ENCODE measurements at regions not wholly inside any gene's neighbourhood (a gene's known extent, or its start where the extent isn't known, plus 50 kb on each side); places are given as distances from the start of the nearest gene placed in this dataset.
"Not testable (repeated sequence)": the region's sequence is repeated elsewhere in the genome, so short reads cannot be mapped to it uniquely, and the experiment has no call there.

DNA sequence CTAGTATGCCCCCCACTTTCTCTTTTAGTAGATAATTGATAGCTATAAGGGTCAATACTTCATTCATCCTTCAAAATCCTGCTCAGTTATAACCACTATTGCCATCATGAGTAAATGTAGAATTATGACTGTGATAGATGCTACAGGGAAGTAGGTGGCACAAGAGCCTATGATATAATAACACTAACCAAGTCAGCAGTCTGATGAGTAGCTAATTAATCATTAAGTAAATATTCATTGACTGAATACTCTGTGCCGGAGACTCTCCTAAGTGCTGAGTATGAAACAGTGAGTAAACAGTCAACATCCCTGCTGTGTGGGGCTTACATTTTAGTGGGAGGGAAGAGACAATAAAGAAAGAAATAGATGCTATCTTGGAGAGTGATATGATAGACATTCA, 430.3 kb upstream of the ZNF462 start:
- no peak for DNase-seq (ENCODE audit: low read depth in 2 of 2)

DNA sequence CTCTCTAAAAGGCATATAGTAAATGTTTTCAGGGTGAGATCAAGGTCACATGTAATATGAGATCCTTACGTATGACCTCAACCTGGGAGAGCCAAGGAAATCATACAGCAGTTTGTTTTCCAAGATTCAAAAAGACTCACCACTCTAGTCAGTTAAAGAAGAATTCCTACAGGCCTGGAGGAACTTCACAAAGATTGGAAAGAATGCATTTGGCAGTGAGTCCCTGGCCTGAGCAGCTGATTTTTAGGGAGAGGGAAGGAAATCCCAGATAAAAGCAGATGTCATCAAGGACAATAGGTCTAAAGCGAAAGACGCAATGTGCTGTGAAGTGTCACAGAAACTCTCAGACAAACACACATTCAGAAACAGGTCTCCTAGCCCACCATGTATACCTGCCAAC, 424.0 kb upstream of the ZNF462 start:
- DNase-seq (ENCODE audit: low read depth in 2 of 2), result no peak

DNA sequence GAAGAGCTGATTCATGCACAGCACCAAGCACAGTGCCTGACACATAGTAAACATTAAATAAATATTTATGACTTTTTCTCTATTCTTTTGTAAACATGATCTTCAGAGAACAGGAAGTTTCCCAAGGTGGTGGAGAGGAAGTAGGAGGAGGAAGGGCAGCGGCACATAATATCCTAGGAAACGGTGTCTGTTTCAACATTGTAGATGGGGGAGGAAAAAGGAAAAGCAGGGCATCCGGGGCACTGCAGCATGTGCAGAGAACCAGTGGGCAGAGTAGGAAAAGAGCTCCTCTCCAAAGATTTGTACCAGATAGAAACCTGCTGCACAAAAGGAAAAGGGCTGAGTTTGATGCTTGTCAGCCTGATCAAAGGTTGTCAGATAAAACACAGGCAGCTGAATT, 421.7 kb upstream of the ZNF462 start:
- no peak for DNase-seq (ENCODE audit: low read depth in 2 of 2)

DNA sequence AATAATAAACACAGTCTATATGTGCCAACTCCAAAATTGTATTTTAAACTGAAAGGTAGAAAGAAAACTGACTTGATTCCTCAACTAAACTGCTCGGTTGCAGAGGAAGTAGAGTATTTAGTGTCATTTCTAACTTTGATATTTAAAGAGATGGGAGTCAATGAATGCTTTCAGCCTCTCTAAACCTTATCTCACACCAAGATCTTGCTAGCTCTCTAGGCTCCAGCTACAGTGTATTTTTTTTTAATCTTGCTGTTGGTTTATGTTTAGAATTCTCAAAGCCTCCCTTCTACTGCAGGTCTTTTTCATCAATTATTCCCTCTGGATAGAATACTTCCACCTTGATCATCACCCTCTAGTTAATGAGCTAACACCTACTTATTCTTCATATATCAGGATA, 419.4 kb upstream of the ZNF462 start:
- DNase-seq (ENCODE audit: low read depth in 2 of 2), result no peak

DNA sequence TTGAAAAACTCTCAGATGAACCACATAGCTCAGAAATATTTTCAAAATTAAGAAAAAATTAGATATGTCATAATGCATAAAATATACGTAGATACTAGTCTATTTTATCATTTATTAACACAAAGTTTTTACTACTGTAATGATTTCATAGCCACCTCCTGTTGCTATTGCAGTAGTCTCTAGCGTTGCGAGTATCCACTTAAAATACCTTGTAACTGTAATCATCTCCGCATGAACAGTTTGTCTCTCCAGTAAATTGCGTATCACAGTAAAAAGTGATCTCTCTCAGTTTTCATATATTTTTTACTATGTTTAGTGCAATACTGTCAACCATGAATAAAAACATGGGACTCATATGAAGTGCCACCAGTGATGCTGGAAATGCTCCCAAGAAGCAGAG, 417.9 kb upstream of the ZNF462 start:
- no peak for DNase-seq (ENCODE audit: low read depth in 2 of 2)

DNA sequence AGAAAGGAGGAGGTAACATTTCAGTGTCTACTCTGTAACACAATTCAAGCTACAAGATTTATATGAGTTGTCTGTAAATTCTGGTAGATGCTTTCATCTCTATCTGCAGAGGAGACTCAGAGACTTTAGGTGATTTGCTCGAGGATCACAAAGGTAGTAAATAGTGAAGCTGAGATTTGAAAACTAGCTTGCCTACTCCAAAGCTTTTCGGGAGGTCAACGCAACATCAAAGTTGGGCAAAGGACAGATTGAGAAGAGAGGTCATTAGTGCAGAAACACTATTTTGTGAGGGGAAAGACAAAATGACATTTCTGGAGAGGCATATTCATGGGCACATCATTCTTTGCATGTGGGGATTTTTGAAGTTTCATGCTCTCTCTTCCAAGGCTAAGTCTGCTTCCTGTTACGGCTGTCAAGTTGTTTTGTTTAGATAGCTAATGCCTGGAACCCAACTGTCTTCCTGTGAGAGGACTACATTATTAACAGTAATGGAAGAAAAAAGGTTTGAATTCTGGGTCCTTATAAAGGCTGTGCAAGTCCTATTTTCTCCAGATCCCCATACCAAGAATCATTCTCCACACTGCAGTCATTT, 413.5 kb upstream of the ZNF462 start:
- no peak for DNase-seq (ENCODE audit: low read depth in 2 of 2)

DNA sequence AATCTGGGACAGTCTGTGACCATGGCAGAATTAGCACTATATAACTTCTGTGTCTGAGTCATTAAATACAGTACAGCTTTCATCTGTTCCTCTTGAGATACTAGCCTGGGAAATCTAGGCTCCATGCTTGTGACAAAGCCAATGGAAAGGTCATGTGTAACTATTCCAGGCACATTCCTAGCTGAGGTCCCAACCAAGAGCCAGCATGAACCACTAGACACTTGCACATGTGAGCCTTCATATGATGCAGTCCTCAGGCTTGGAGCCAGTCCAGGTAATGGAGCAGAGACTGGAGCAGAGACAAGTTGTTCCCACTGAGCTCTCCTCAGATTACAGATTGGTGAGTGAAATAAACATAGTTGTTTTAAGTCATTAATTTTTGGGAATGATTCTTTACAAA, 412.4 kb upstream of the ZNF462 start:
- DNase-seq (ENCODE audit: low read depth in 2 of 2), result no peak

DNA sequence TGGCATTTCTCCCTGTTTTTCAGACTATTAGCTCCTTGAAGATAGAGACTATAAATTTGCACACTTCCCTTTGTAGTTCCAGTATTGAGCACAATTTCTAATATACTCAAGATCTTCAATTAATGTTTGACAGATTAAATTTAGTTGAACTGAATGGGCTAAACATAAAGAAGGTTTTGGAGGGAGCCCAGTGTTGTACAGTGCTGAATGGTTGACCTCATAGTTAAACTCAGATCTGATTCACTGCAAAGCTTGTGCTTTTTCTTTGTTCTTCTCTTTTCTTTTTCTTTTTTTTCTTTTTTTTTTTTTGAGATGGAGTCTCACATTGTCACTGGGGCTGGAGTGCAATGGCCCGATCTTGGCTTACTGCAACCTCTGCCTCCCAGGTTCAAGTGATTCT, 411.7 kb upstream of the ZNF462 start:
- DNase-seq (ENCODE audit: low read depth in 2 of 2), result no peak

DNA sequence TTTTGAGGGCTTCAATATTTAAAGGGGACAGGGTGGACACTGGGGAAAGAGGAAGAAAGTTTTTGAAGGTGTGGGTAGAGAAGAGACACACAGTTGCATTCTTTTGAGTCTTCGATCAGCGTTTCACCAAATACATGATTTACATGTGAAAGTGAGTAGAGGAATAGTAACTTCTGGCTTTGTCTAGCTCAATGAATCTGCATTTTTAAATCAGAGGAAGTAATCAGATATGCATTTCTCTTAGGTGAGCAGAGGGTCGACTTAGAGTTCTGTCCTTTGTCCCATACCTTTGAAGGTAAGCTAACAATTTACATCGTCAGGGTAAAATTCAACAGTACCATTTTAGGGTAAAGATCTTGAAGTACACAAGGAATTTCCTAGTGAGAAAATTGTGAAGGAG, 406.4 kb upstream of the ZNF462 start:
- no peak for DNase-seq (ENCODE audit: low read depth in 2 of 2)

DNA sequence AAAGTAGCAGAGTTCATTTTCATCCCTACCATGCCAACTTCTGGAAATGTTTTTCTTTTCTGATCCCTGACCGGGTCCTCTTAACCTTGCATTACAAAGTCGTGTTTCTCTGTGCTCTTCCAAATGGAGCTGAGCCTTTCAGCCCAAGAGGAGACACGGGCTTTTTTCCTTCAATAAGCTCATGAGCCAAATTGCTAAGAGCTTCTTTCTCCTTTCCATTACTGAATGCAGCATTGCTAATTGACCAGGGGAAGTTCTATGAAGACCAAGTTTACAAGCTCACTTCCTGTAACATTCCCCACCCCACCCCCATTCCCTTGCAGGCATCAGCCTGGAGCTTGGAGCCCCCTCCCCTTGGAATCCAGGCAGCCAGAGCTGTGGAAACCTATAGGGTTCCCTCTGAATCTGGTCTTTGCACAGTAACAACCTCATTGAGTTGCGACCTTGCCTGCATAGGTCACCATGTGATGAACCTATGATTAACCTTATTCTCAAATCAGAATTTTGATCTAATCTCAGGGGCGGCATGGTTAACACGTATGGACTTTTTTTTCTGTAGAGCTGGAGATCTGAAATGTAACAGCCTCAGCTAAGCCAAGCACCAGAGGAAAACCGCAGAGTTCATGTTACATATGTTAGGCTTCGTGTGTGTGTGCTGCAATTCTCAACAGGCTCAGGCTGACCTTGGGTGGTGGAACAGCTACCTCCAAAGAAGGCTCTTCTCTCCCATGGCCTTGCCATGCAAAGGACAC, 395.7 kb upstream of the ZNF462 start:
- no peak for DNase-seq (ENCODE audit: low read depth in 2 of 2)

DNA sequence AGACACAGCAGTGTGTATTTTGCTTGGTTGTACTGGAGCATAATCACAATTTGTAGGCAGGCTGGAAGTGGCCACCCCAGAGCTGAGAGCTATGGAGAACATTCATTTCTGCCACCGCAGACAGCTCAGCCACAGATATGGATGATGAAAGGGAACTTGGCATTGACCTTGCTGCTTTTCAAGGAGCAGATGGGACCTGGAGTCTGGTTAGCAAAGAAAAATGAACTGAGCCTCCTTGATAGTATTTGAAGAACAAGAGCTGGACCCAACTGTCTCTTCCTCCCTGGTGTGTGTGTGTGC, 395.2 kb upstream of the ZNF462 start:
- DNase-seq (ENCODE audit: low read depth in 2 of 2), result no peak

DNA sequence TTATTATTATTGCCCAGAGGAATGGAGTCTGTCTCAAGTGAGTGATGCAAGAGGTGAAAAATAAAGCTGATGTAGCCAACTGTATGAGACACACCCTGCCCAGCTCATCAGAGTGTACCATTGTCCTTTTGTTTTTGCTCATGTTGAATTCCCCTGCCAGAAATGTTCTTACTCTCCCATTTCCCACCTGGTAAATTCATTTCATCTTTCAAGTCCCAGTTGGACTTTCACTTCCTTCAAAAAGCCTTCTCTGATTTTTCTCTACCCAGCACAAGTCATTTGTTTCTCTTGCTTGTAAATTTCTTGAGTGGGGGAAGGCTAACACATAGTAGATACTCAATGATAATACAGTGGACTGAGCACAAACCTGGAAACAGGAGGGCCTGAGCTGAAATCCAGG, 394.5 kb upstream of the ZNF462 start:
- DNase-seq (ENCODE audit: low read depth in 2 of 2), result no peak

DNA sequence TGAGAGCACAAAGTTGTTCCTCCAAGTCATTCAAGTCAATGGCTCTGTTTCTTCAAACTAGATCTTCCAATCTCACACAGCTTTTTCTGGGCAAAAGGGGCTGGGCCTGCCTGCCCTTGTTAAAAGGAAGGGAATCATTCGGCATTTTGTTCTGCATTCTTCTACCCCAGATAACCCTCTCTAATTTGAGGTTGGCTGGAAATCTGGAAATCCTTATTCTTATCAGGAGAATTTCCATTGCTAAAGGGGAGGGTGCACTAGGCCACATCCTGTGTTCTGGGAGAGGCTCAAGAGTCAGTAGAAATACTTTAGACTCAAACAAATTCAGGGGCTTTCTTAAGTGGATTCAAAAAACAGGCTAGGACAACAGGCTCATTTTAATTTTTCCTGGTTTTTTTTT, 384.7 kb upstream of the ZNF462 start:
- no peak for DNase-seq (ENCODE audit: low read depth in 2 of 2)

DNA sequence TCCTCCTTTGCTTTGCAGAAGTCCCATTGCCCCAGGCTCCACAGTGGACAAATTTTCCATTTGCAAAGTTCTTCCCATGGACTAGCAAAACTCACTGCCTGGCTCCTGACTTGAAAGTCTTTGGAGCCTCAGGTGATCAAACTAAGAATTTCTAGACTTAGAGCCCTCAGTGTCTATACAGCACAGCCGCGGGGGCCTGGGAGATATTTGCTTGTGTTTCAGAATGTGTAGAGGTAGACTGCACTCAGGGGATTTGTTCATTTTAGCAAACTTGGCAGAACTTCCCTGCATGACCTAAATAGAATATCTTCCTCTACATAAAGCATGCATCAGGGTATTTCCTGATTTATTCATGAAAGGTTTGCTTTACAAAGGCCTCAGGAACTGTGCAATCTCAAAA, 384.2 kb upstream of the ZNF462 start:
- DNase-seq (ENCODE audit: low read depth in 2 of 2), result no peak

DNA sequence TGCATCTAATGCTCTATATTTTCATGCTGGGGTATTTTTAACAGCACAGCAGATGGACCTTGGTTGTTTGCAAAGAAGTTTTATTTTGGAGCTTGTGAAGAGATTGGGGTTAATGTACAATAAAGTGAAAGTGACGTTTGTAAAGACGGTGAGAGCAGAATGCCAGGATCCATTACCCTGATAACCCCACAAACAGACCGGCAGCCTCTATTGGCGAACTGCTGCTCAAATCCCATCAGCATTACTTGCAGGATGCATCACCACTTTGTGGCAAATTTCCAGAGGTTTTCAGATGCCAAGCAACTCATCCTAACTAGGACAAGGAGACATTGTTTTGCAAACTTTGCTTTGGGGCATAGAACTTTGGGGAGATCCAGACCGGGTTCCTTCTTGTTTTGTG, 383.3 kb upstream of the ZNF462 start:
- DNase-seq (ENCODE audit: low read depth in 2 of 2), result no peak

DNA sequence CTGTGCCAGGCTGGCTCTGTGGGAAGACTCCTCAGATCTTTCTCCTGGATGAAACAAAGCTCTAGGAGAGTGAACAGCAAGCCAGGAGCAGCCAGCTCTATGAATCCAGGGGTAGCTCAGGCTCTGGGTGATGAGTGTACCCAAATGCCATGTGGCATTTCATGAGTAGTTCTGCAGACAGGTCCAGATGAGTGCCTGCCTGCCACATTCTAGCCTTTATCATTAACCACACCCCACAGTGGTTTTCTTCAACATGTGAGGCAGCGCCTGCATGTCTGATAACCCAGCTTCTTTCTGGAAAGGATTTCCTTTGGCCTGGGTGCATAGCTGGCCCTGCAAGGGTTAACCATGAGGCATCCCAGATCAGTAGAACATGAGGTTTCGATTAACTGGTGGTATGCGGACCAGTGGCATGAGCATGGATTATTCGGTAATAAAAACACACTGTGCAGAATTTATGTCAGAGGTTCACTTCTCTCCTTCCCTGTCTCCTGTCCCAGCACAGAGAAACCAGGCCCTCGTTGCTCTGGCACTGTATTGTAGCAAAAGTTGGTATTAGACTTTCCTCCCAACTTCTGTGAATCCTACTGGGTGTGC, 381.9 kb upstream of the ZNF462 start:
- DNase-seq (ENCODE audit: low read depth in 2 of 2), result no peak

DNA sequence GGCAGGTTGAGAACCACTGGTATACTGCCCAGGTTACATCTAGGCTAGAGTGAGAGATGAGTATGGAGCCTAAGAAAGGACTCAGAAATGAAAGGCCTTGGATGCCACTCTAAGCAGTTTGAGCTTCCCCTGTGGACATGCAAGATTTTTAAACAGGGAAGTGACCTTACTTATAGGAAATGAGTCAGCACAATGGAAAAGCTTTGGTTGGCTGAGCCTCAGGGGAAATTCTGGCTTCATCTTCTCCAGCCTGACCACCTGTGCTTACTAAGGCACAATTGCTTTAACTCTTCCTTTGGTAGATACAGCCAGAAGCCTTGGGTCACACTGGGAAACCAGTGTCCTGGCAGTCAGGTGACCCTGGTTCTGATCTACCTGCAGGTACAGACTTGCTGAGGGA, 380.2 kb upstream of the ZNF462 start:
- DNase-seq (ENCODE audit: low read depth in 2 of 2), result no peak

DNA sequence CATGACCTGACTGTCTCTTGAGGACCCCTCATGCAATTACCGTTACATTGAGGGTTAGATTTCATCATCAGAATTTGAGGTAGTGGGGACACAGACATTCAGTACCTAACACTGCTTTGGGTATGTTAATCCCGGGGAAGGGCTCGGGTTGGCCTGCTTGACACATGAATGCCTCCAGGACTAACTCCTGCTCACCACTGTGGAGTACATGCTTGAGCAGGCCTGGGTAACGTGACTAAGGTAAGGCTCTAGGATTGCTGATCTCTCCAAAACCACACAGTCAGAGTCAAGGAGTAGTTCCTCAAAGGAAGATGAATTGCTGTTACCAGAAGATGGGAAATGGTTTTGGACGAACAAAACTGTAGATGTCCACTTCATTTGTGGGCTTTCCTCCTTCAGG, 376.3 kb upstream of the ZNF462 start:
- DNase-seq (ENCODE audit: low read depth in 2 of 2), result no peak

DNA sequence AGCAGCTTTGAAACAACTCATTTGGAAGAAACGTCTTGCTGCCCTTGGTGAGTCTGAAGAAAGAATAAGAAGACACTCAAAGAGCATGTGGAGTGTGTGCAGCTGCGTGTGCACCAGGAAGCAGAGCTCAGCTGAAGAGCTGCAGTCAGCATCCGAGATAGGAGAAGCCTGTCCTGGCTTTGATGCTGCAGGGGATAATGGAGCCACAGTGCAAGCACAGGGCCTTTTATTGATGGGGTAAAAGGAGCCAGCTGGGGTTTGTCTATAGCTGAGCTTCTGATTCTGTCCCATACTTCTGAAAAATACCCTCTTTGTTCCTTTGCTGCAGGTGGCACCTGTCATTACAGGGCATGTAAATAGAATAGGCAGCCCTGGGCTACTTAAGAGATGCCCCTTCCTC, 375.7 kb upstream of the ZNF462 start:
- no peak for DNase-seq (ENCODE audit: low read depth in 2 of 2)

DNA sequence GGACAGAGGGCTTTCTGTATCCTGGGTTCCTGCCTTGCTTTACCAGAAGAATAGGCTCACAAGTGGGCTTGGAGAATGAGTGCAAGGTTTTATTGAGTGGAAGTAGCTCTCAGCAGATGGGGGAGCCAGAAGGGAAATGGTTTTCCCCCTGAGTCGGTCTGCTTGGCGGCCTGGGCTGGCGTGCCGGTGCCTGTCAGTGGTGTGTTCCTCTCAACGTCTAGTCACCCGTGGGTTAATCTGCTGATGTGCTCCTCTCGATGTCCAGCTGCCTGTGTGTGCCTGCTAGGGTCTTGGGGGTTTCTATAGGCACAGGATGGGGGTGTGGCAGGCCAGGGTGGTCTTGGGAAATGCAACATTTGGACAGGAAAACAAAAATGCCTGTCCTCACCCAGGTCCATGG, 370.8 kb upstream of the ZNF462 start:
- DNase-seq (ENCODE audit: low read depth in 2 of 2), result not testable (repeated sequence)

DNA sequence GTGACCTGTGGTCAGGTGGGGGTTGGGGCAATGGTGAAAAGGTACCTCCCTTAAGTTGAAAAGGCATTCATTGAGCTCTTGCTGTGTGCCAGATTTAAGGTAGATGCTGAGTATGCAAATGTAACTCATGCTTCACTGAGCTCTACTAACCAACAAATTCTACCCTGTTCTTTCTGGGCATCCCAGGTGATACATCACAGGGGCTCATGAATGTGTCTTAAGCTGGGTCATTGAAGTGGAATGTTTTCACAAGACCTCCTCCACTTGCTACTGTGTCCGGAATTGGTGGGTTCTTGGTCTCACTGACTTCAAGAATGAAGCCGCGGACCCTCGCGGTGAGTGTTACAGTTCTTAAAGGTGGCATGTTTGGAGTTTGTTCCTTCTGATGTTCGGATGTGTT, 362.8 kb upstream of the ZNF462 start:
- no peak for DNase-seq (ENCODE audit: low read depth in 2 of 2)

DNA sequence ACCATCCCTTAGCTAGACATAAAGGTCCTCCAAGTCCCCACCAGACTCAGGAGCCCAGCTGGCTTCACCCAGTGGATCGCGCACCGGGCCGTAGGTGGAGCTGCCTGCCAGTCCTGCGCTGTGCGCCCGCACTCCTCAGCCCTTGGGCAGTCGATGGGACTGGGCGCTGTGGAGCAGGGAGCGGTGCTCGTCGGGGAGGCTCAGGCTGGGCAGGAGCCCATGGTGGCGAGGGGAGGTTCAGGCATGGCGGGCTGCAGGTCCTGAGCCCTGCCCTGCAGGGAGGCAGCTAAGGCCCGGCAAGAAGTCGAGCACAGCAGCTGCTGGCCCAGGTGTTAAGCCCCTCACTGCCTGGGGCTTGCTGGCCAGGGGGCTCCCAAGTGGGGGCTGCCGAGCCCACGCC, 361.8 kb upstream of the ZNF462 start:
- not testable (repeated sequence) for DNase-seq (ENCODE audit: low read depth in 2 of 2)

DNA sequence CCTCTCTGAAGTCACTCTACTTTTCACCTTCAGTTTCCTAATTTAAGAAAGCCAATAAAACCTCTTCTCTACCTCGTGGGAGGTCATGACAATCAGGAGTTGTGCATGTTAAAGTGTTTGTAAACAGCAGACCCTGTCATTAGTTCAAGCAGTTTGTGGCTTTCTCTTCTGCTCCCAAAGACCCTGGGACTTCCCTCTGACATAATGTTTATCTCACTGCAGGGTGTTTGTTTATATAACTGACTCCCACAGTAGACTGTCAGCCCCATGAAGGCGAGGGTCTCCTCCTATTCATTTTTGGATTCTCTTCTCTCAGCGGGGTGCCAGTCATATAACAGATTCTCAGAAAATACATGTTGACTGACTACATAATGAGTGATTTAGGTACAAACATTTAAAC, 360.0 kb upstream of the ZNF462 start:
- no peak for DNase-seq (ENCODE audit: low read depth in 2 of 2)

DNA sequence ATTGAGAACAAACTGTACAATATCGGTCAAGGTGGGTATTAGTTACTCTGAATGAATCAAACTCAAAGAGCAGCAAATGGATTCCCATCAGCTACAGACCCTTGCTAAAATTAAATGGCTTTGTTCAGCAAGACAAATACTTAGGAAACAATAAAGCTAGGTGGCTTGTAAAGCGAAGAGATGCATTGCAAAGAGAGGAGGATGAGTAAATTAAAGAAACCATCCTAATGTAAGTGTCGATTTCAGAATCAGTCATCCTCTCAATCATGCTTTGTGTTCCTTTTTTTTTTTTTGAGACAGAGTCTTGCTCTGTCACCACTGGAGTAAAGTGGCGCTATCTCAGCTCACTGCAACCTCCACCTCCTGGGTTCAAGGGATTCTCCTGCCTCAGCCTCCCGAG, 359.2 kb upstream of the ZNF462 start:
- no peak for DNase-seq (ENCODE audit: low read depth in 2 of 2)
